Left lung (tissue), 4 donors: ENCODE measurements at regions not wholly inside any gene's neighbourhood (a gene's known extent, or its start where the extent isn't known, plus 50 kb on each side); places are given as distances from the start of the nearest gene placed in this dataset.

Experiments used
- ATAC-seq: fragments of 200-7000 bp; cut with Tn5 transposase; one replicate; pipeline ENCODE4 v1.9.1; 2020; ENCODE audit warnings: moderate library complexity
- DNase-seq, 4 donors: peaks; one replicate each; pipeline ENCODE4 v3.0.0-alpha.2; 2013 to 2020
- H3K27ac ChIP-seq, 2 donors: fragments of 200-600 bp; sonication (generic) in 1 of 2; one replicate each; pipeline versions ENCODE4 v1.5.0 to v1.8.0; 2020 to 2021
- H3K27me3 ChIP-seq, 2 donors: fragments of 200-600 bp; sonication (generic) in 1 of 2; one replicate each; pipeline versions ENCODE4 v1.5.0 to v1.8.0; 2020 to 2021
- H3K36me3 ChIP-seq, 2 donors: fragments of 200-600 bp; sonication (generic) in 1 of 2; one replicate each; pipeline versions ENCODE4 v1.5.0 to v1.8.0; 2020 to 2021
- H3K4me1 ChIP-seq, 2 donors: fragments of 200-600 bp; one replicate each; pipeline ENCODE4 v1.8.0; 2021
- H3K4me3 ChIP-seq, 2 donors: fragments of 200-600 bp; sonication (generic) in 1 of 2; one replicate each; pipeline versions ENCODE4 v1.5.0 to v1.8.0; 2020 to 2021; ENCODE audit warnings: mild to moderate bottlenecking in 1 of 2
- H3K9me3 ChIP-seq, 2 donors: fragments of 200-600 bp; sonication (generic) in 1 of 2; one replicate each; pipeline versions ENCODE4 v1.5.0 to v1.8.0; 2020 to 2021
- CTCF ChIP-seq, 2 donors: fragments of 200-600 bp; sonication (generic) in 1 of 2; IDR thresholded peaks; one replicate each; pipeline versions ENCODE4 v1.5.0 to v1.8.0; 2021; ENCODE audit warnings: antibody characterized with exemption in 2 of 2
- intact Hi-C, 2 donors: fragments of 100-400 bp; cut with DNase I; formaldehyde crosslinking; loops; one replicate each; pipeline versions ENCODE4 v1.11.2 to v1.14.2; 2022
- donor health status: DM: no; HTN: yes; CAD: no.
- donor health status: DM: no; HTN: no; CAD: no.

- no peak for ATAC-seq
- H3K4me3 ChIP-seq: no peak overlapping the region
- peaks cover 29 to 100% of the 10 kb centered on the region in 2 donors for H3K27me3 ChIP-seq
- no peaks in the 10 kb centered on the region for H3K36me3 ChIP-seq
- no peak for TF ChIP-seq CTCF (IDR thresholded peaks at IDR 0.05)
- no peak overlapping the region for H3K27ac ChIP-seq
- no peaks in the 10 kb centered on the region for H3K9me3 ChIP-seq
- no peak for DNase-seq
- intact Hi-C loops: loop anchor here in 1 of 2 donors (5.0 kb wide), 1 partner anchor 305 kb away; no protein-coding TSS in a partner anchor
- no peaks in the 10 kb centered on the region for H3K4me1 ChIP-seq
These were observed 218.3 kb downstream of the RBFOX3 start for GRCh38 chr17:79392598-79392997.

GRCh38 chr17:79391376-79392233 is 219.2 kb downstream of the RBFOX3 start:
- Histone ChIP-seq H3K4me3 (no peak overlapping the region), H3K36me3 (no peaks in the 10 kb centered on the region), H3K4me1 (no peaks in the 10 kb centered on the region), H3K27me3 (peaks cover 29 to 97% of the 10 kb centered on the region in 2 donors), H3K27ac (no peak overlapping the region), H3K9me3 (no peaks in the 10 kb centered on the region)
- intact Hi-C loops: loop anchor here in 1 of 2 donors (5.0 kb wide), 1 partner anchor 304 kb away; no protein-coding TSS in a partner anchor
- peak; percentile 86 to 95 for TF ChIP-seq CTCF (IDR thresholded peaks at IDR 0.05)
- DNase-seq (peak; percentile 57 to 88 (median 68)), ATAC-seq (peak; percentile 76)

GRCh38 chr17:79389896-79390295 is 221.0 kb downstream of the RBFOX3 start:
- intact Hi-C loops: loop anchor here in 1 of 2 donors (5.0 kb wide), 1 partner anchor 303 kb away; no protein-coding TSS in a partner anchor
- DNase-seq (no peak), ATAC-seq (no peak)
- H3K27ac ChIP-seq: no peak overlapping the region
- H3K27me3 ChIP-seq: peaks cover 29 to 80% of the 10 kb centered on the region in 2 donors
- H3K9me3 ChIP-seq: no peaks in the 10 kb centered on the region
- H3K4me1 ChIP-seq: no peaks in the 10 kb centered on the region
- no peaks in the 10 kb centered on the region for H3K36me3 ChIP-seq
- H3K4me3 ChIP-seq: no peak overlapping the region
- no peak for TF ChIP-seq CTCF (IDR thresholded peaks at IDR 0.05)

- Histone ChIP-seq H3K4me3 (no peak overlapping the region), H3K27ac (no peak overlapping the region), H3K9me3 (no peaks in the 10 kb centered on the region), H3K27me3 (peaks cover 29 to 73% of the 10 kb centered on the region in 2 donors), H3K4me1 (no peaks in the 10 kb centered on the region), H3K36me3 (no peaks in the 10 kb centered on the region)
- TF ChIP-seq CTCF (IDR thresholded peaks at IDR 0.05): peak; percentile 43 to 56
- intact Hi-C loops: no loop called here
- ATAC-seq: peak; percentile 79
- DNase-seq: peak in 2 of 4 donors; percentile 44 to 58
These were observed 222.1 kb downstream of the RBFOX3 start for GRCh38 chr17:79388556-79389295.

- Histone ChIP-seq H3K36me3 (no peaks in the 10 kb centered on the region), H3K4me1 (no peaks in the 10 kb centered on the region), H3K4me3 (no peak overlapping the region), H3K9me3 (no peaks in the 10 kb centered on the region), H3K27me3 (peaks cover 25 to 72% of the 10 kb centered on the region in 2 donors), H3K27ac (no peak overlapping the region)
- TF ChIP-seq CTCF (IDR thresholded peaks at IDR 0.05): no peak
- intact Hi-C loops: no loop called here
- DNase-seq: no peak
- no peak for ATAC-seq
These were observed 223.1 kb downstream of the RBFOX3 start for GRCh38 chr17:79387783-79388182.
